D341Med (cell line): ENCODE measurements at regions not wholly inside any gene's neighbourhood (a gene's known extent, or its start where the extent isn't known, plus 50 kb on each side); places are given as distances from the start of the nearest gene placed in this dataset.

Experiments used
- DNase-seq: peaks from one replicate; pipeline ENCODE4 v3.0.0; 2012; ENCODE audit warnings: low spot score

DNA sequence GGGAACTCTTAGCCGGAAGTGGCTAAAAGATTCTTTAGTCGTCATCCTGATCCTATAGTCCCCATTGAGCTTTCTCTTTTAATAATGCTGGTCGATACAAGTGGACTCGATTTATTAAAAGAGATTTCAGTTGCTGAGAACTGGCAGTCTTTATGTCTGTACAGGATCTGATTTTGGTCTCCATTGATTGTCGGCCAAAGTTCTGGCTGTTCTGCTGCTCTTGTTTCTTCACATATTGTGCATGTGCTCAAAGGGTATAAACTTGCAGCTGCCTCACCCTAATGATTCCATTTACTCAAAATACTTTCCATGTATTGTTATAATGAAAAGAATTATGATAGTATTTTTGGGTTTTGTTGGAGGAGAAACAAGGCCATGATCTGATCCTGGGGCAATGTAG, 100.7 kb upstream of the CTTNBP2 start:
- DNase-seq, result no peak

DNA sequence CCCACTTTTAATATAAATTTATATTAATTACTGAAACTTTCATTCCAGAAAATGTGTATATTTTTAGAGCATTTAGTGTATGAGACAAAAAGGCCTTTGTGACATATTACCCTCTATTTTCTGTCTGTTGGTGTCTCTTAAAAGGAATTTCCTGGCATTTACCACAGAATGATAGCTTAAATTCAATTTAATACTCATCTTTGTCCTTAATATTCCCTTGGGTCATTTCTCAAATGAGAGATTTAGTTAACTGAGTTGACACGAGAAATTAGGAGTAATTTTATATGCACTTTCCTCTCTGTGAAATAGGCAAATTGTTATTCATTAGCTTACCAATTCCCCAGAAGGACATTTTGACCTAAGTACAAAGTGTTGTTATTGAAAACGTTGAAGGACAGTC, 101.7 kb upstream of the CTTNBP2 start:
- no peak for DNase-seq

DNA sequence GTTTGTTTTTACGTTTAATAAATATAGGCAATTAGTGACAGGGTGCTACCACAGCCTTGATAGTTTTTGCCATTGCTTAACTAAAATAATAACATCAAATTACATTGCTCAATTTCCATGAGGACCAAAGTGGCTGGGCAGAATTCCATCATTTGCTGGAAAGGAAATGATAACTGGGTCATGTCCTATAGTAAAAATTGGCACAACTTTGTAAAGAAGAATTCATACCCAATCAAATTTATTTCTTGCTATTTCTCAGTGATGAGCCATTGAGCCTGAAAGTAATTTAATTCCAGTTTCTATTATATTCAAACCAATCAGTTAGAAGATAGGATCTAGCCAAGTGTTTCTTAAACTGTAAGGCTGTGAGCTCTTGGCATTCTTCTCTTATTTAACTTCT, 102.2 kb upstream of the CTTNBP2 start:
- no peak for DNase-seq

DNA sequence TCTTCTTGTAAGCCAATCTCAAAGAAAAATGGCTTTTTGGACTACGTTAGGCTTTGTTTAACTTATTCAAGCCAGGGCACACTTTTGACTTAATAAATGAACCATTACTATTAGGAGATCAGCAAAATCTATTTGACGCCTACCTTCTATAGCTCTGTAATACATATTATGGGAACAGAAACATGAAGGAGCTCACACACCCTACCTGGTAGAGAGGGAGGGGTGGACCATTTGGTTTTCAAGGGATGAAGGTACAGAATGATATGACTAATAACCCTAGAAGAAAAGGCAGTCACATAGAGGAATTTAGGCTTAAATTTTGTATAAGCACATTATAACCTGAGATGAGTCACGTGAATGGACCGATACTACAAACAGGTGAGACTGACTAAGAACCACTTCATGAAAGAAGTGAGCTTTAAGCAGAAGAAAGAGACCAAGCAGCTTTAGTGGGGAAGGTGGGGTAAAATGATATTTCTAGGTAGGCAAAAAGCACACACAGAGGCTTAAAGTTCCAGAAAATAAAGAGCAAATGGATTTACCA, 106.8 kb upstream of the CTTNBP2 start:
- no peak for DNase-seq

DNA sequence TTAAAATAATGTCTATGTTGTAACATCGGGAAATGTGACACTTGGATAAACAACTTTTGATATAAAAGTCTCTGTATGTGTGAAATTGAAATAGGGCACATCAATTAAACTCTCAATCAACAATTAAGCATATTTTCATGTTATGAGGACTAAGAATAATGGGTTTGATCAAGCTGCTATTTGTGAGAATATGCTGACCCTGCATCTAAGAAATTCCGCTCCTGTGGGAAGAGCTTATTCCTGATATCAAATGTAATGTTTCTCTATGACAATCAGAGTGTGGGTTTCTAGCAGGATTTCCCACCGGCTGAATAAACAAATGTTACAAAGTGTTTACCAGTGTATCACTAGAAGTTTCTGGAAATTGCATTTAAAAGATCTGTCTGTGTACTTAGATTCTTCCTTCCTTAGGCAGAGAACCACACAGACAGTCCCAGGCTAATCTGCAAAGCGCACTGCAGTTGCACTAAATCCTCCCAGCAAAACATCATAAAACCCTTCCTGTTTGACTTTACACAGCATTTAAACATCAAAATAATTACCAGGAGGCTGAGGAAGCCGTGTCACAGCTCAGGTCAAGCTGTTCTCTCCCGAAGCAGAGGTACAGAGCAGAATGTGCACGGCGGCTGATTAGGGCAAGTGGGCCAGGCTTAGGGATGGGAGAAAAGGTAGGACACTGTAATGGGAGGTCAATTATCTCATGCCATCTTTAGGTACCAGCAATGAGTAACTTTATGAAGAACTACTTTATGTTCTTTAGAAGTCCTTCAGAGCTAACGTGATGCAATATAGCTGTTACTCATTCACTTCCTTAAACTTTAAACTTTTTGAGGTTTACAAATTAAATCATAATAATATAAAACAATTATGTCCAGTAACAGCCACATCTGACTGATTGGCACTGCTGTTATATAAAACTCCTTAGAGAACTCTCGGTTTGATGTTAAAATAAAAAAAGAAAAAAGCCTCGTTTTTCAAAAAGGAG, 109.1 kb upstream of the CTTNBP2 start:
- no peak for DNase-seq

DNA sequence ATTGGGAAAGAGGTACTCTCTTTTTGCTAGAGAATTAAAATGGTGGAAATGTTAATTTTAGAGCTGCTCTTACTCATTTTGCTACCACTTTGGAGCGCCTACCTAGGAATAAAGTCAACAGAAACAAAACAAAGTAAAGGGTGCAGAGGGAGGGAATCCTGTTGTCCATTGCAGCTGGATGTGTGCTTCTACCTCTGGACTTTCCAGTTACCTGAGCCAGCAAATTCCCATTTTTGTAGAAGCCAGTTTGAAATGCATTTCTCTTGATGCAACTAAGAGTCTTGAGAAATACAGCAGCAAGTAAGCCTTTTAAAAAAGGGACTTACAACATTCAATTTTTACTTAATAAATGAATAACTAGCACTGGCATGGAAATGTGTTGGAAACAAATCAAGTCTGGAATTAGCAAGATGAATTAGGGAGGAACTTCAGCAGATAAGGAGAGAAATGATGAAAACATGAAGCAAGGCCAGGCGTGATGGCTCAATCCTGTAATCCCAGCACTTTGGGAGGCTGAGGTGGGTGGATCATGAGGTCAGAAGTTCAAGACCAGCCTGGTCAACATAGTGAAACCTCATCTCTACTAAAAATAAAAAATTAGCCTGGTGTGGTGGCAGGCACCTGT, 113.5 kb upstream of the CTTNBP2 start:
- no peak for DNase-seq

DNA sequence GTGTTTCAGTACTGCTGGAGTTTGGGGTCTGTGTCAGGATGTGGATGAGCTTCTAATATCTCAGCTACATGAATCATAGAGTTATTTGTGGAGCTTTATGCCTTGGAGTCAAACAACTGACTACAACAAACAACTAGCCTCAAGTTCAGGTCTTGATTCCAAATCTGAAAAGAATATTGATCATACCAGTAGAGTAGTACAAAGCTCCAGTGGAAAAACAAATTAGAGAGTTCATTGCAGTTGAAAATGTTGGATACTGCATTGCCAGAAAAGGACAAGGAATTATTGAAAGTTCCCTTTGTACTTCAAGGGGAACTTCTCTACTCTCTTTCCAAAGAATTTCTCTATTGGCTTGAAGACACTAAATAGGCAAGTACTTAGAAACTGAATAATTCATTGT, 117.6 kb upstream of the CTTNBP2 start:
- DNase-seq, result no peak

DNA sequence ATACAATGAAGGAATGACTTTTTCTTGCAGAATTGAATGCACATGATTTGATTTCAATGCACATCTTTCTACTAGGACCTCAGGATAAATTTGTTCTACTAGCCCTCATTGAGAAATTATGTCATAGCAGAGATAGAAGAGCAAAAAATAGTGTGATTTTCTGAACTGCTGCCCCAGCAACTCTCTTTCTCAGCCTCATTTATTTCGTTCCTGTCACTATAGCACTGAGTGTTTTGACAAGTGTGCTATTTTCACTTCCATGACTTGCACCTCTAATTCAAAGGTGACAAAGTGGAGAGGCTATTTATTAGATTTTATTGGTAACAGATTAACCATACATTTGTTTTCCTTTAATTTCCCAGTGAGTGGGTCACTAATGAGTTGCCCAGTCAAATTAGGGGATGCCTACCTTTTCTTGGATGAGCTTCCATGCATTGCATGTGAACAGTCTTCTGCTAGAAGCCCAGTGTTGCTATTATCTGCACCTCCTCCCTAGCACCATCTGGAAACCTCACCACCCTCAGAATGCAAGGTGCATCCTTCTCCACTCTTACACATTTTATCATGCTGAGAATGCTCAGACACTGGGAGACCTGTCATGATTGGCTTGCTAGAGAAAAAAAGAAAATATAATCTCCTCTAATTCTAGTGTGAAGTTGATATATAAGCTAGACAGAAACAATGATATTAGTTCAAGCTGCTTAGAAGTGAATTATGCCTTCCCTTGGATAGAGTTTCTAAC, 119.6 kb upstream of the CTTNBP2 start:
- DNase-seq, result no peak

DNA sequence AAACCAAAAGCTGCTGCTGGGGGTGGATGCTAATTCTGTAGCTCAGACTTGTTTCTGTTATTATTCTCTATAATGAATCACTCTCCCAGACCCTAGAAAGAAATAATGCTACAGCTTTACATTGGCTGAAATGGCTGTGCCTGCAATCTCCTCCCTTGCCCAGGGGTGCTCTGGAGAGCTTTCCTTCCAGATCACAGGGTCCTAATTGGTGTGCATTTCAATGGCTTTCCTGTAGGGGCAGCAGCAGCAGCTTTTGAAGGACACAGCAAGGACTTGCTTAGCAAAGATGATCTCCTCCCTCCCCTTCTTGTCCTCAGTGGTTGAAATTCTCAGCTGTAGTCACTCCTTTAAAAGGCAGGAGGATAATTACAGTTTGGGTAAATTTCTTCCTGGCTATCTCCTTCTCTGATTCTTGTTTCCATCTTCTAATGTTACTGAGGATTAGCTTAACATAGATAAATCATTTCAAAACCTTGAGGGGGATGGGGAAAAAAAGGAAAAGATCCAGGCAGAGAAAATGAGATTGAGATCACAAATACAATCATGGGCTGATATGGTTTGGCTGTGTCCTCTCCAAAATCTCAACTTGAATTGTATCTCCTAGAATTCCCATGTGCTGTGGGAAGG, 120.2 kb upstream of the CTTNBP2 start:
- peak; percentile 30 for DNase-seq

DNA sequence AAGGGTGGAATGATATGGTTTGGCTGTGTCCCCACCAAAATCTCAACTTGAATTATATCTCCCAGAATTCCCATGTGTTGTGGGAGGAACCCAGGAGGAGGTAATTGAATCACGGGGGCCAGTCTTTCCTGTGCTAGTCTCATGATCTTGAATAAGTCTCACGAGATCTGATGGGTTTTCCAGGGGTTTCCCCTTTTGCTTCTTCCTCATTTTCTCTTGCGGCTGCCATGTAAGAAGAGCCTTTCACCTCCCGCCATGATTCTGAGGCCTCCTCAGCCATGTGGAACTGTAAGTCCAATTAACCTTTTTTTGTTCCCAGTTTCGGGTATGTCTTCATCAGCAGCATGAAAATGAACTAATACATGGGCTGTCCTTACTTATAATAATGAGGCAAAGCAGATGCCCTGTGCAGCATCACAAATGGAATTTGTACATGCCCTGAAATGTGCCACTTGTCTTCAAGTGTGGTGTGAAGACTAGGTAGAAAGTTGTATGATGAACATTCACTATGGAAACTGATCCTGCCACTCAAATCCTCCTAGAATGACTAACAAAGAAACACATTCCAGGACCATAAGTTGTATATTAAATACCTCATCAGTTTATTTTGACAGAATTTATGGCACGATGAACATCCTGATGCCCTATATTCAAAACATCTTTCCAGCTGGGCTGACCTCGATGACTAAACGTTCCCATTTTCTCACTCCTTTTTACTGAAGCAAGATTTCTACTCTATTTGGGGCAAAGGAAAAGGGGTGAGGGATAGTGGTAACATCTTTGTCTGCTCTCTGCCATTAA, 122.8 kb upstream of the CTTNBP2 start:
- no peak for DNase-seq

DNA sequence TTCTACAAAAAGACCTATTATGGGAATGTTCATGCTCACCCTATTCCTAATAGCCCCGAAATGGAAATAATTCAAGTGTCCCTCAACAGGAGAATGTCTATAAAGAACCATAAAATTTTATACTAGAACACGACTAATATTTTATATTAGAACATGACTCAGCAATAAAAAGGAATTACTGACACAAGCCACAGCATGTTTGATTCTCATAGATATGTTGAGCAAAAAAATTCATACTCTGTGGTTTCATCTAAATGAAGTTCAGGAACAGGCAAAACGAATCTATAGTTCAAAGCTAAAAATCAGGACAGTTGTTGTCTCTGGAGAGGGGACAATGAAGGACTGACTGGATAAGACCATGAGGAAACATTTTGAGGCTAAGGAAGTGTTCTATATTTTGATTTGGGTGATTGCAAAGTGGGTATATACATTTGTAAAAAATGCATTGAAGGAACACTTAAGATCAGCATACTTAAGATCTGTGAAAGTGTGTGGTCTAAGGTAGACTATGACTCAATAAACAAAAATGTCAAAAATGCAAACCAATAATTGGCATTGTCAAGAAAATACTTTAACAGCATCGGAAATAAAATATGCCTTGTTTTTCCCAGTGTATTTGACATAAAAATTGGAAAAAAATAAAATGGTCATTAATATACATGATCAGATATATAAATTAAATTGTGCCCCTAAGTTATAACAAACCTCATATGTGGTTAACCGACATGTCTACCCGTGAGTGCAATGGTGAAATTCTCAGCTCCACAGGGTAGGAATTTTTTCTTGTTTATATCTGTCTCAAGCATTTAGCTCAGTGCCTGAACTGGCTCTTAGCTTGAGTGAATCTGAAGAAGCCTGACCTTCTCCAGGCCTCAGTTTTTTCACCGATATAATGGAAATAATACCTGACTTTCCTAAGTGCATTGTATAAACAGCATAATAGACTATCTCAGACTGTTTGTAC, 124.9 kb upstream of the CTTNBP2 start:
- no peak for DNase-seq

DNA sequence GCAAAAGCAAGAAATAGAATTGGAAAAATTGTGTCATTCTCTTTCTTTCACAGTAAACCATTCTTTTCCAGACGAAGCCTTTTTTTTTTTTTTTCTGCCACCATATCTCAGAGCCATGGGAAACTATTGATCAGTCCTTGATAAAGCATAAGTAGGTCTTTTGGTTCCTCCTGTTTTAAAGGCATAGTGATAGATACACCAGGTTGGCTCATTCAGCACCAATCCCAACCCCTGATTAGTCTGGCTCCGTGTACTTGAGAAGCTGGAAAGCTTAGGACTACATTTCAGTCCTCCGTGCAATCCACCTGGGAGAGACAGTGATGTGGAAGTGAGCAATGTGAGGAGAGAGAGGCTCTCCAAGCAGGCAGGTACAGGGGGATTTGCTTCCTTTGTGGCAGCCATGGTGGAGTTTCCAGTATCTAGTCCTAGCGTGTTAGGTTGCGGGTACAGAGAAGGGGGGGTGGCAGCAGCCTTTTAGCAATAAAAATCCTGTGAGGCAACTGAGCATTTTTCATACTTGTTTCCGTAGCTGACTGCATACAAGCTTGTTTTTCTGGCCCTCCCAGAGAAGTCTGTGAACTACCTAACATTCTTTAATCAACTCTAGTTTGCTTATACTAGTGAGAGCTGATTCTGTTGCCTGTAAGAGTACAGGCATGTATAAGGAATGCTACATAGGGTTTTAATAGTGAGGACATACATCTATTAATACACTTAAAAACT, 127.4 kb upstream of the CTTNBP2 start:
- no peak for DNase-seq

DNA sequence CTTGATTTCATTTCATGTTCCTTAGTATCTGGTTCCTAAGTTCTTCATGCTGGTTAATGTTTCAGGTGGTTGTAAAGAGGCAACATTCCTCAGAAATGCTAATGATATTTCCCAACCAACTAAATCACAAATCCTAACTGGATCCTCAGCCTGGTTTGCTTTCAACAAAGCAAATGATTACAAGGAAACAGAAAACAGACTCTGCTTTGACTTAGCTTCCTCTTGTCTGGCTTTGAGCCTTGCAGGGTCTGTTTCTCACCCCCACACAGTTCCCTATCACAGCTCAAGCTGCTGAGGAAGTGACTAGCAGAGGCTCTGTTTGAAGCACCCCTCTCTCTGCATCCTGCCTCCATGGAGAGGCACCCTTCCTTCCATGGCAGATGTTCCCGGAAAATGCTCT, 130.2 kb upstream of the CTTNBP2 start:
- no peak for DNase-seq

DNA sequence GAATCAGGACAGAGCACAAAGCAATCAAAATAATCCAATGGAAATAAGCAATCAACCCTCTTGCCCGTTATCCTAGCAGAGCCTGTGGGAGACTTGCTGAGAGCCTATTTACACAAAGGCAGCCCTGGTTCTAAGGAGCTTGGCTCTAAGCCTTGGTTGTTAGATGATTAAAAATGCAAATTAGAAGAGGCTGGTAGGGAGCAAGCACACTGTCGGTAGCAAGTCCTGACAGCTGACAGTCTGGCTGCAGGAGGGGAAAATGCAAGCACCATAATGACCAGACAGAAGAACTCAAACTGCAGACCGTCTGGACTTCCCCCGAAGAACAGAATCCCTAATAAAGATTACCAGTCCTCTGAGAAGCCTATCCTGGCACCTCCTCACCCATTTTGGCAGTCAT, 131.8 kb upstream of the CTTNBP2 start:
- no peak for DNase-seq

DNA sequence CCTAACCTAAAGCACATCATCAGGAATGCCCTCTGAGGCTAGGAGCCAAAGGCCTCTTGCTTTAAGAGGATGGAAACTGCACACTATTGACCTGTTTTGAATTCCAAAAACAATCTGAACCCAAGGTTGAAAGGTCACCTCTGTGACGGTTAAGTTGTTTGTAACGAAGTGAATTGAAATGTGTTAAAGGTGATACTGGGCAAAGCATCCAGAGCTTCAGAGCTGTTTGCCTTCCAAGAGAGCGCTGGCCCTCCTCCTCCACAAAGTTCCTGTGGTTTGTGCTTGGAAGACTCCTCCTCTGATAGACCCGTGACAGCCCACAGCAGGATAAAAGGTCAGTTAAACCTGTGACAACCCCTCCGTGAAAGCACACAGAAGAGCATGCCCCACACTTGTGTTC, 133.7 kb upstream of the CTTNBP2 start:
- DNase-seq, result no peak

DNA sequence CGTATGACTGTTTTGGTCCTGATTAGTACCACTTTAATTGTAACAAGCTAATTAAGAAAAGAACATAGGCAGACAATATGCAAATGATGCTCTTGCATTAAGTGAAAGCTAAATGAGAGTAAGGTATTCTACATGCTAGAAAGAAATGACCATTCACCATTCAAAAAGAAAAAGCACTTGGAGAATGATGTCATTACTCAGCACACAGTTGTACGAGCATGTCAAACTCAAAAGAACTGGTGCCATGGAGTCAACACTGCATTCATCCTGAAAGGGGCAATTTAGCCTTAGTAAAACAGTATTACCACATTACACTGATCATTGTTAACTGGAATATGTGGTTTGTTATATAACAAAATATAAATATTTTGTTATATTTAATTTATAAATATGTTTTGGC, 136.2 kb upstream of the CTTNBP2 start:
- no peak for DNase-seq

DNA sequence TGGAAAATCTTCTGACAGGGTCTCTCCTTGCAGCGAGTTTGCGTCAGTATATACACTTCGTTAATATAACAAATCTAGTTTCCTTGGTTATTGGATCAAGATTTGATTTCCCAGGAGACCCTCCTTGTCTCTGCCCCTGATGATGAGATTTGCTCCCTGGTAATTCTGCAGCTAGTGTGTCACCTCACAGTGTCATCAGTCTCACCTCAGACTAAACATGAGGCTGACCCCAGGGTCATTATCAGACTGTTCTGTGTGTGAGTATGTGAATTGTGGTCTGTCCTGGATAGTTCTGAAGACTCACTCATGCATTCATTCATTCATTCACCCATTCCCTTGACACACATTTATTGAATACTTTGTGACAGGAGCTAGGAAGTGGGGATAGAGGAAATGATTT, 138.4 kb upstream of the CTTNBP2 start:
- DNase-seq, result no peak

DNA sequence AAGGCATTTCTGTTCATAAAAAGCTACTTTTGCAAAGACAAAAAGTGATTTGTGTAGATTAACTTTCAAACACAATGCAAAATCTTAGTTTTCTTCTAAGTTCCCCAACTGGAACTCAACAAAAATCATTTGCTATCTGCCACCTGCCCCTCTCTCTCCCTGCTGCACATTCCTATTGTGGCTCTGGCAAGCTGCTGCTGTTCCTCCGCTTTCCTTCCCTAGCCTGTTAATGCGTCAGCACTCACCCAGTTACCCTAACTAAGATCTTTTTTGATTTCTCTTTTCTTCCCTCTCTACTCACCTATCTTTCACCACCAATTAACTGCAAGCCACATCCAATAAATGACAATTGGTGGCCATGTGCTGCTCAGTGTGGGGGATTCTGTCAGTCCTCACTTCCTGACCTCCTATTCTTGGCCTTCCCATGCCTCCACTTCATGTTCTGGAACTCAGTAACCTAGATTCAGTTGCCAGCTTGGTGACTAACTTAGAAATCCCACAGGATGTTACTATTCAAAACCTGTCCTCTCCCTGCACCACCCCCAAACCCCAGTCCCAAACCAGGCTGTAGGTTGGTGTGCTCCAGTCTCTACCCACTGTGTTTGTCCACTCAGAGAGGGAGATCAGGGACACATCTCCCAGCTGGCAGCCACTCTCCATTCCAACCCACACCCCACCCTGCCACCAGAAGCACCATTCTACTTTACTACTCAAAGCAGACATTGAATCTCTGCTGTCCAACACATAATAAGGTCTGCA, 140.2 kb upstream of the CTTNBP2 start:
- no peak for DNase-seq

DNA sequence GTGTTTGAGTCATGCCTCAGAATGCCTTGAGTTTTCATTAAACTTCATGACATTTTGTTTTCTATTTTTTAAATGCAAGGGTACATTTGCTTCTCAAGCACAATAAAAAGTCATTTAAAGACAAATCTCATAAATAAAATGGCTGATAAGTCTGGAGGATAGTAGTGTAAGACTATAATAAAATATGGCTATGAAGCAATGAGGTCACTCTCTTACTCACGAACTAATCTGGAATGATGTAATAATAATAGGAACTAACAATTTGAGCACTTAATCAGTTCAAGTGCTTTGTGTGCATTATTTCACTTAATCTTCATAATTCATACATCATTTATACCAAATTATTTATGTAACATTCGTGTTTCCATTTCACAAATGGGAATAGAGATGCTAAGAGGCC, 149.3 kb upstream of the CTTNBP2 start:
- DNase-seq, result no peak
